ENCODE measurements at regions not wholly inside any gene's neighbourhood (a gene's known extent, or its start where the extent isn't known, plus 50 kb on each side); places are given as distances from the start of the nearest gene placed in this dataset.

- DNase-seq (ENCODE audit: low read depth in 3 of 3, low spot score in 2 of 3), result peak in 1 of 3 donors; percentile 0
These were observed 64.9 kb downstream of the C6orf58 start for GRCh38 chr6:127641905-127642304.
